Loucy (cell line): ENCODE measurements at regions not wholly inside any gene's neighbourhood (a gene's known extent, or its start where the extent isn't known, plus 50 kb on each side); places are given as distances from the start of the nearest gene placed in this dataset.

Experiments
- H2AFZ ChIP-seq: fragments of 200-600 bp; sonication (generic); 2 replicates; pipeline ENCODE4 v1.6.0; 2016; ENCODE audit warnings: antibody characterized with exemption, mild to moderate bottlenecking, low read length, moderate library complexity
- H3F3A ChIP-seq: fragments of 200-600 bp; 2 replicates; pipeline ENCODE4 v1.6.0; 2016; ENCODE audit warnings: antibody characterized with exemption, low read depth, mild to moderate bottlenecking
- H3K27me3 ChIP-seq: fragments of 200-600 bp; sonication (generic); 2 replicates; pipeline ENCODE4 v1.6.1; 2014; ENCODE audit warnings: low read length, mild to moderate bottlenecking; ENCODE audit not compliant: insufficient read depth, poor library complexity, severe bottlenecking
- H3K36me3 ChIP-seq: fragments of 200-600 bp; sonication (generic); 2 replicates; pipeline ENCODE4 v1.6.1; 2016; ENCODE audit warnings: low read length; ENCODE audit not compliant: insufficient read depth
- H3K4me1 ChIP-seq: fragments of 200-600 bp; sonication (generic); 2 replicates; pipeline ENCODE4 v1.5.1; 2014; ENCODE audit warnings: low read length, mild to moderate bottlenecking; ENCODE audit not compliant: insufficient read depth, poor library complexity, severe bottlenecking
- H3K4me2 ChIP-seq: fragments of 200-600 bp; sonication (generic); 2 replicates; pipeline ENCODE4 v1.6.0; 2014; ENCODE audit warnings: antibody characterized with exemption, low read length, low read depth, mild to moderate bottlenecking; ENCODE audit not compliant: poor library complexity, severe bottlenecking
- H3K4me3 ChIP-seq: fragments of 200-600 bp; sonication (generic); 2 replicates; pipeline ENCODE4 v1.5.1; 2014; ENCODE audit warnings: low read length, mild to moderate bottlenecking, mixed read lengths; ENCODE audit not compliant: poor library complexity, severe bottlenecking
- H3K79me2 ChIP-seq: fragments of 200-600 bp; sonication (generic); 2 replicates; pipeline ENCODE4 v1.6.1; 2014; ENCODE audit warnings: low read length; ENCODE audit not compliant: insufficient read depth
- H3K9ac ChIP-seq: fragments of 200-600 bp; sonication (generic); 2 replicates; pipeline ENCODE4 v1.6.0; 2014; ENCODE audit warnings: mild to moderate bottlenecking, low read depth, low read length, moderate library complexity; ENCODE audit not compliant: poor library complexity, severe bottlenecking
- H3K9me2 ChIP-seq: fragments of 200-600 bp; sonication (generic); replicated peaks from 2 replicates; pipeline ENCODE4 v1.6.1; 2016; ENCODE audit warnings: low read depth, low read length, mixed read lengths
- H3K9me3 ChIP-seq: fragments of 200-600 bp; sonication (generic); 2 replicates; pipeline ENCODE4 v1.6.1; 2014; ENCODE audit warnings: mild to moderate bottlenecking, antibody characterized with exemption, low read length, low read depth; ENCODE audit not compliant: insufficient read depth
- H4K20me1 ChIP-seq: fragments of 200-600 bp; sonication (generic); 2 replicates; pipeline ENCODE4 v1.6.0; 2014; ENCODE audit warnings: antibody characterized with exemption, low read length, mild to moderate bottlenecking; ENCODE audit not compliant: insufficient read depth, poor library complexity, severe bottlenecking
- CTCF ChIP-seq: fragments of 200-600 bp; sonication (generic); conservative IDR thresholded peaks from 2 replicates; pipeline ENCODE4 v1.5.1; 2014; ENCODE audit warnings: mild to moderate bottlenecking, antibody characterized with exemption, low read length
- EZH2phosphoT487 ChIP-seq: fragments of 200-600 bp; IDR thresholded peaks from 2 replicates; pipeline ENCODE4 v1.6.1; 2018; ENCODE audit warnings: antibody characterized with exemption, mild to moderate bottlenecking, moderate library complexity, borderline replicate concordance

GRCh38 chr7:33727315-33727714, 178.0 kb upstream of the BMPER start:
- H3K4me1 ChIP-seq = no peaks in the 10 kb centered on the region
- no peaks in the 10 kb centered on the region for H3K27me3 ChIP-seq
- no peak overlapping the region for H3K4me2 ChIP-seq
- no peaks in the 10 kb centered on the region for H3K9me3 ChIP-seq
- no peak overlapping the region for H2AFZ ChIP-seq
- no peak overlapping the region for H3K4me3 ChIP-seq
- H3K36me3 ChIP-seq = no peaks in the 10 kb centered on the region
- H3K9me2 ChIP-seq = no peaks in the 10 kb centered on the region
- no peaks in the 10 kb centered on the region for H3F3A ChIP-seq
- no peaks in the 10 kb centered on the region for H3K79me2 ChIP-seq
- TF ChIP-seq CTCF = no peak
- no peak for TF ChIP-seq EZH2phosphoT487
- H4K20me1 ChIP-seq = no peaks in the 10 kb centered on the region
- no peak overlapping the region for H3K9ac ChIP-seq

GRCh38 chr7:33728873-33729551, 176.3 kb upstream of the BMPER start:
- Histone ChIP-seq H3K9ac (no peak overlapping the region), H3K4me2 (no peak overlapping the region), H3K9me3 (no peaks in the 10 kb centered on the region), H3K4me3 (no peak overlapping the region), H3K9me2 (no peaks in the 10 kb centered on the region), H3K36me3 (no peaks in the 10 kb centered on the region), H3K27me3 (no peaks in the 10 kb centered on the region), H2AFZ (no peak overlapping the region), H3K4me1 (no peaks in the 10 kb centered on the region), H4K20me1 (no peaks in the 10 kb centered on the region), H3K79me2 (no peaks in the 10 kb centered on the region), H3F3A (no peaks in the 10 kb centered on the region)
- TF ChIP-seq EZH2phosphoT487 = no peak
- no peak for TF ChIP-seq CTCF

GRCh38 chr7:33729726-33730125, 175.6 kb upstream of the BMPER start:
- Histone ChIP-seq H3K4me2 (no peak overlapping the region), H3K9ac (no peak overlapping the region), H3K4me1 (no peaks in the 10 kb centered on the region), H3K9me2 (no peaks in the 10 kb centered on the region), H2AFZ (no peak overlapping the region), H3K4me3 (no peak overlapping the region), H3K27me3 (no peaks in the 10 kb centered on the region), H3K36me3 (no peaks in the 10 kb centered on the region), H3F3A (no peaks in the 10 kb centered on the region), H3K79me2 (no peaks in the 10 kb centered on the region), H4K20me1 (no peaks in the 10 kb centered on the region), H3K9me3 (no peaks in the 10 kb centered on the region)
- TF ChIP-seq EZH2phosphoT487 (no peak), CTCF (no peak)
